Neural cell (in vitro differentiated cells): ENCODE measurements at regions not wholly inside any gene's neighbourhood (a gene's known extent, or its start where the extent isn't known, plus 50 kb on each side); places are given as distances from the start of the nearest gene placed in this dataset.

Experiments used
- EP300 ChIP-seq: fragments of 450-650 bp; conservative IDR thresholded peaks from 2 replicates; pipeline ENCODE4 v1.6.1; 2014; ENCODE audit warnings: antibody characterized with exemption, mild to moderate bottlenecking, moderate library complexity; ENCODE audit not compliant: poor library complexity, severe bottlenecking
- POLR2AphosphoS5 ChIP-seq: IDR thresholded peaks from 2 replicates; pipeline ENCODE4 v1.6.1; 2012

DNA sequence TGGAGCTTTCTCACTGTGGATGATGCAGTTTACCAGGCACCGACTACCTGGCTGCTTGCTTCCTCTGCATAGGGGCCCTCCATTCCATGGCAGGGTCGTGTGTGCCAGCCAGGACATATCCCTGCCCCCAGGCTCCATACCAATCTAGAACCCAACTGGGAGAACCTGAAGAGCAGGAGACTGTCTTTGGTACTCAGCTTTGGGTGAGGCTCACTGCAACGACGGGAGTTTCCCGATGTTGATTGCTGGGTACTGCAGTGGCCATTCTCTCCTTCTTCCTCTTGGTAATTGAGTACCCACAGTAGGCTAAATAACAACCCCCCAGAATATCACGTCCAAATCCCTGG, 133.3 kb upstream of the SERTAD2 start:
- TF ChIP-seq POLR2AphosphoS5 (no peak), EP300 (no peak)
